ENCODE measurements at regions not wholly inside any gene's neighbourhood (a gene's known extent, or its start where the extent isn't known, plus 50 kb on each side); places are given as distances from the start of the nearest gene placed in this dataset.

DNA sequence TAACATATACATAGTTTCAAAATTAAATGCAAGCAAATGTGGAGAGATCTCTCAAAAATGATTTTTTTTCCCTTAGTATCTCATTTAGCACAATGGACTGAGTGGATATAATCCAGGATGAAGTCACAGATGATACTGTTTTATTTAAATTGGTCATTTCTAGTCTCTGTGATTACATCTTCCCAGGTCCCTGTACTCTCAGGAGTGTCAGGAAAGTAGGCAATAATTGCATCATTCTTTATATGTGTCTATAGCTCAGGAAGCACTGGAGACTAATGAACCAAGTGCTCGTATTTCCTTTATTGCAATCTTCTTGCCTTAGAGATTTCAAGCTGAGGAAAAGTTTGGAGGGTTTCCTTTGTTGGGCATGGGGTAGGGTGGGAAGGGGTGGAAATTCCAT, 309.4 kb upstream of the THRB start:
- H3K4me2 ChIP-seq (replicated peaks; ENCODE audit: extremely low read depth, low read length, poor library complexity, severe bottlenecking): no peak overlapping the region
- H3K9me3 Mint-ChIP-seq: no peaks in the 10 kb centered on the region
- no peak overlapping the region for H3K27ac Mint-ChIP-seq
- TF ChIP-seq CTCF (IDR thresholded peaks at IDR 0.05): no peak
- H2AFZ ChIP-seq (ENCODE audit: insufficient read depth, low read depth, low read length, poor library complexity, severe bottlenecking): no peak overlapping the region
- H3K79me2 ChIP-seq (ENCODE audit: insufficient read depth, low read length): no peaks in the 10 kb centered on the region
- H3K27ac ChIP-seq (ENCODE audit: low read depth in 1 of 2, low read length in 2 of 2): no peak overlapping the region
- no peak overlapping the region for H3K4me3 Mint-ChIP-seq
- H3K36me3 Mint-ChIP-seq: no peaks in the 10 kb centered on the region
- H3K4me1 ChIP-seq (ENCODE audit: control insufficient read depth in 1 of 2, insufficient read depth in 2 of 2, low read length in 2 of 2): no peaks in the 10 kb centered on the region
- no peak overlapping the region for H3K4me3 ChIP-seq (replicated peaks in 1 of 3; ENCODE audit: low read depth in 2 of 3, low read length in 3 of 3)
- WGBS (ENCODE audit: insufficient coverage): no CpG with 5 or more reads among the region's 1 CpG
- no peaks in the 10 kb centered on the region for H4K20me1 ChIP-seq (ENCODE audit: insufficient read depth, low read length)
- peaks cover 0 to 1% (median 0%) of the 10 kb centered on the region in 3 donors for H3K27me3 Mint-ChIP-seq (ENCODE audit: low read depth in 3 of 3)
- H3K9me3 ChIP-seq (replicated peaks in 1 of 2; ENCODE audit: control insufficient read depth in 1 of 2, insufficient read depth in 1 of 2, low read length in 2 of 2): no peaks in the 10 kb centered on the region
- H3K4me1 Mint-ChIP-seq: no peaks in the 10 kb centered on the region
- DNase-seq: no peak
- no peaks in the 10 kb centered on the region for H3K36me3 ChIP-seq (replicated peaks in 1 of 2; ENCODE audit: control insufficient read depth in 1 of 2, insufficient read depth in 2 of 2, low read length in 2 of 2)
- no peak overlapping the region for H3K9ac ChIP-seq (ENCODE audit: insufficient read depth, low read length, poor library complexity, severe bottlenecking)
- intact Hi-C loops (cut with micrococcal nuclease): no loop called here
- H3K27me3 ChIP-seq (ENCODE audit: control insufficient read depth in 2 of 2, insufficient read depth in 2 of 2, low read length in 2 of 2): no peaks in the 10 kb centered on the region

DNA sequence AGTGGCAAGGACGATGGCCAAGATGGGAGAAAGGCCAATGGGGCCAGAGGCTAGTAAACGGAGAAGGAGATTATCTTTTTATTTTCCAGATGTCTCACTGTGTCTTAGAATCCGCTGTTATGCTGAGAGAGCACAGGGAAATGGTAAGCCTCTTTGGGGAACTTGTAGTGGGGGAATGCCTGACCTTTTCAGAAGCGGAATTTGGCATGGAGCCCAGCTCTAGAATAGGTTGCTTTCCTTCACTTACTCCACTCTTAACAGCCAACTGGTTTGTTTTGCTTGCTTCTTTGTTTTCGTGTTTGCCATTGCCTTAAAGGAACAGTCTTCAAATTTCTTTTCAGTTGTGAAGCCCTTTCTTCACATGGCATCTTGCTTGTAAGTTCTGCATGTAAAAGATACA, 316.2 kb upstream of the THRB start:
- no peak overlapping the region for H3K4me3 ChIP-seq (replicated peaks in 1 of 3; ENCODE audit: low read depth in 2 of 3, low read length in 3 of 3)
- H2AFZ ChIP-seq (ENCODE audit: insufficient read depth, low read depth, low read length, poor library complexity, severe bottlenecking): no peak overlapping the region
- no peaks in the 10 kb centered on the region for H3K4me1 ChIP-seq (ENCODE audit: control insufficient read depth in 1 of 2, insufficient read depth in 2 of 2, low read length in 2 of 2)
- intact Hi-C loops (cut with micrococcal nuclease): no loop called here
- H3K4me1 Mint-ChIP-seq: no peaks in the 10 kb centered on the region
- no peaks in the 10 kb centered on the region for H3K27me3 ChIP-seq (ENCODE audit: control insufficient read depth in 2 of 2, insufficient read depth in 2 of 2, low read length in 2 of 2)
- H3K27ac ChIP-seq (ENCODE audit: low read depth in 1 of 2, low read length in 2 of 2): no peak overlapping the region
- H3K9me3 ChIP-seq (replicated peaks in 1 of 2; ENCODE audit: control insufficient read depth in 1 of 2, insufficient read depth in 1 of 2, low read length in 2 of 2): peaks cover 0 to 4% of the 10 kb centered on the region in 2 donors
- H3K36me3 ChIP-seq (replicated peaks in 1 of 2; ENCODE audit: control insufficient read depth in 1 of 2, insufficient read depth in 2 of 2, low read length in 2 of 2): no peaks in the 10 kb centered on the region
- H3K4me3 Mint-ChIP-seq: no peak overlapping the region
- H3K9ac ChIP-seq (ENCODE audit: insufficient read depth, low read length, poor library complexity, severe bottlenecking): no peak overlapping the region
- H3K27me3 Mint-ChIP-seq (ENCODE audit: low read depth in 3 of 3): peaks cover 0 to 1% (median 0%) of the 10 kb centered on the region in 3 donors
- H3K9me3 Mint-ChIP-seq: peaks cover 0 to 7% (median 4%) of the 10 kb centered on the region in 7 donors
- 94% methylated on average over 2 of the region's 5 CpGs for WGBS (ENCODE audit: insufficient coverage)
- no peaks in the 10 kb centered on the region for H3K36me3 Mint-ChIP-seq
- H3K27ac Mint-ChIP-seq: no peak overlapping the region
- H4K20me1 ChIP-seq (ENCODE audit: insufficient read depth, low read length): no peaks in the 10 kb centered on the region
- TF ChIP-seq CTCF (IDR thresholded peaks at IDR 0.05): no peak
- H3K79me2 ChIP-seq (ENCODE audit: insufficient read depth, low read length): no peaks in the 10 kb centered on the region
- no peak overlapping the region for H3K4me2 ChIP-seq (replicated peaks; ENCODE audit: extremely low read depth, low read length, poor library complexity, severe bottlenecking)
- DNase-seq: no peak

All from CD14-positive monocyte (primary cell).